HG03460 (cell line): ENCODE measurements at regions not wholly inside any gene's neighbourhood (a gene's known extent, or its start where the extent isn't known, plus 50 kb on each side); places are given as distances from the start of the nearest gene placed in this dataset.
"Not testable (repeated sequence)": the region's sequence is repeated elsewhere in the genome, so short reads cannot be mapped to it uniquely, and the experiment has no call there.

Experiments
- ATAC-seq: cut with Tn5 transposase; IDR thresholded peaks from one replicate; pipeline ENCODE4 v1.9.1; 2021; ENCODE audit not compliant: unreplicated experiment

DNA sequence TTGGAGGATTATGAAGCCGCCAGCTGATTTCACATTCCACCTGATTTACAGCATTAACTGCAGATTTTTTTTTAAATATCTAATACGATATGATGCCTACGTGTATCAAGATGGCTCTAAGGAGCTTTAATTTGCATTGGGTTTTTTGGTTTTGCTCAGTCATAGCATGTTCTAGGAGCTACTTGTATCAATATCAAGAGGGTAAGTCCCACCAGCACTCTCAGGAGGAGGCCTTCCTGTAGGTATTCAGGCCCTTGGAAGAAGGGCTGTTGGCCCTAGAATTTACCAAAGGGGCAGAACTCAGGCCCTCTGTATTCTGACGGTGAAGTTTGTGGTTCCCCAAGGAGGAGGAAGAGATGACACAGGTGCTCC lies 97.2 kb upstream of the IPO5 start:
- no peak for ATAC-seq

DNA sequence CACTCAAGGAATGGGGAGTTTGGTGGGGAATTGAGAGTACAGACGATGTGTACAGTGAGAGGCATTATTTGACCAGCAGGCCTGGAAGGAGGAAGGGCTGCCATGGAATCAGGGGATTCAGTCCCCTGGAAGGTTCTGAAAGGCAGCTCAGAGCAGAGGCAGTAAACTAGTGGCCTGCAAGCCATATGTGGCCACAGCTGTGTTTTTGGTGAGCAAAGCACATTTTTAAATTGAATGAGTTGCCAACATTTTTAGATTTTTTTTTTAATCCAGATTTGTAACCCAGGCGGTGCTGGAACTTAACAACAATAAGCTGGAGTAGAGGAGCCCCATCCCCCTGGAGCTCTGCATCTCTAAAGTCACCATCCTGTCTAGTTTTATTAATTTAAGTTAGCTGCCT lies 95.3 kb upstream of the IPO5 start:
- ATAC-seq = no peak

DNA sequence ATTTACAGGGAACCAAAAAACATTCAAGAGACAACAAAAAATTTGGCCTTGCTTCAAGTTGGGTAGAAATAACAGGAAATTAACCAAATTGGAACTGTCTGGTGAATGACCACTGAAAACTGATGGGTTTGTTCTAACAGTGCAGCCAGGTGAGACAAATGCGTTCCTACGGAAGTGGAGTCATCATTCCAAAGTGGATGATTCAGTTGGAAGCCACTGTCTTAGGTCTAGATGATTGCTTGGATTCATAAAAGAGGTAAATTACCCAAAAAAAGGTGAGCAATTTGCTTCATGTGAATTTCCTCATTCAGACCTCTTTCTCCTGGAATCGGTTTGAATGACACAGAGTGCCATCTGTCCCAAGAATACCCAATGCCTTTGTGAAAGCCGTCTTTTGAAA lies 87.1 kb upstream of the IPO5 start:
- ATAC-seq = no peak

DNA sequence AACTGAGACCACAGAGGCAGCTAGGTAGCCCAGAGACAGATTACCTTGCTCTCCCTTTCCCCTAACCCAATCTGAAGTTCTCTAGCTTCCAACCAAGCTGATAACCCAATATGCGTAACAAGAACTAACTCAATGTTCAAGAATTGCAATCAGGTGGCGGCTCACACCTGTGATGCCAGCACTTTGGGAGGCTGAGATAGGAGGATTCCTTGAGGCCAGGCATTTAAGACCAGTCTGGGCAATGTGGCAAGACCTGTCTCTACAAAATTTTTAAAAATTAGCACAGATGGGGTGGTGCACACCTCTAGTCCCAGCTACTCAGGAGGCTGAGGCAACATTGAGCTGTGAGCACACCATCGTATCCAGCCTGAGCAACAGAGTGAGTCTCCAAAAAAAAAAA lies 86.7 kb upstream of the IPO5 start:
- no peak for ATAC-seq

DNA sequence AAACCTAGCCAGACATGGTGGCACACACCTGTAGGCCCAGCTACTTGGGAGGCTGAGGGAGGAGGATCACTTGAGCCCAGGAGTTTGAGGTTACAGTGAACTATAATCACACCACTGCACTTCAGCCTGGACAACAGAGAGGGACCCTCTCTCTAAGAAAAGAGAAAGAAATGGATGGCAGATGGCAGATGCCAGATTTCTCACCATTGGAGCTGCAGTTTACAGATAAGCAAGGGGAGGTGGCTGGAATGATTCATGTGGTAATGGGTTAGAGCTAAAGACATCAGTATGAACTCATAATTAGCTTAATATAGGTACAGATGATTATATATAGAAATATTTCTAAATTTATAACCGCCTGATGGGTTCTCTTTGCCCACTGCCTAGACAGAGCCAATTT lies 80.1 kb upstream of the IPO5 start:
- no peak for ATAC-seq

DNA sequence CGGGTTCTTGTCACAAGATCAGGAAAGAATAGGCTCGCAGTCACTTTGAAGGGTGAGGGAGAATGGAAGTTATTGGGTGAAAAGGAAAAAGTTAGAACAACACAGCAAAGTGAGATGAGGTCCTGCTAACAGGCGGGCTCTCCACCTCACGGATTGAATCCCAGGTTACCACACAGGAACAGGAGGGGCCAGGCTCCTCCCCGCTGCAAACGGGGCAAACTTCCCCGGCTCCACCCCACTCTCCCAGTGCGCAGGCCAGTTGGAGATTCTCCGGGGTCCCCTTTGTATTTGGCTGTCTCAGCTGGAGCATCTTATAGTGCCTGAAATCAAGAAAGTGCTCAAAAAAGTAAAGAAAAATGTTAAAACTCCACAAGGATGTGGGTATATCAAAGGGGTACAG lies 78.3 kb upstream of the IPO5 start:
- no peak for ATAC-seq

DNA sequence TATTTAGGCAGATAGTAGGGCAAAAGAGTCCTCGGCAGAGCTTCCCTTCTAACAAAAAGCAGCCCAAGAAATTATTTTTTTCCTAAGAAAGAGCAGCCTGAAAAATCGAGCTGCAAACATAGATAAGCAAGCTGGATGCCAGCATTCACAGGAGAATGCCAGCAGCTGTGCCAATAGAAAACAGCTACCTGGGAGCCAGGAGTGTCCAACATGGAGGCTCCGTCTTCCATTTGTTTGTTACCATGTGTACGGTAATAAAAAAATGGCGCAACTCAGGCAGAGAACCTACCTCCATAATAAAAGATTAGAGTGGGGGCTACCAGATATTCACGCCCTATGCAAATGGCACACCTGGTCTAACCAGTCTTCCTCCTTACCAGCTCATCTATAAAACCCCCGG lies 77.6 kb upstream of the IPO5 start:
- ATAC-seq = no peak

DNA sequence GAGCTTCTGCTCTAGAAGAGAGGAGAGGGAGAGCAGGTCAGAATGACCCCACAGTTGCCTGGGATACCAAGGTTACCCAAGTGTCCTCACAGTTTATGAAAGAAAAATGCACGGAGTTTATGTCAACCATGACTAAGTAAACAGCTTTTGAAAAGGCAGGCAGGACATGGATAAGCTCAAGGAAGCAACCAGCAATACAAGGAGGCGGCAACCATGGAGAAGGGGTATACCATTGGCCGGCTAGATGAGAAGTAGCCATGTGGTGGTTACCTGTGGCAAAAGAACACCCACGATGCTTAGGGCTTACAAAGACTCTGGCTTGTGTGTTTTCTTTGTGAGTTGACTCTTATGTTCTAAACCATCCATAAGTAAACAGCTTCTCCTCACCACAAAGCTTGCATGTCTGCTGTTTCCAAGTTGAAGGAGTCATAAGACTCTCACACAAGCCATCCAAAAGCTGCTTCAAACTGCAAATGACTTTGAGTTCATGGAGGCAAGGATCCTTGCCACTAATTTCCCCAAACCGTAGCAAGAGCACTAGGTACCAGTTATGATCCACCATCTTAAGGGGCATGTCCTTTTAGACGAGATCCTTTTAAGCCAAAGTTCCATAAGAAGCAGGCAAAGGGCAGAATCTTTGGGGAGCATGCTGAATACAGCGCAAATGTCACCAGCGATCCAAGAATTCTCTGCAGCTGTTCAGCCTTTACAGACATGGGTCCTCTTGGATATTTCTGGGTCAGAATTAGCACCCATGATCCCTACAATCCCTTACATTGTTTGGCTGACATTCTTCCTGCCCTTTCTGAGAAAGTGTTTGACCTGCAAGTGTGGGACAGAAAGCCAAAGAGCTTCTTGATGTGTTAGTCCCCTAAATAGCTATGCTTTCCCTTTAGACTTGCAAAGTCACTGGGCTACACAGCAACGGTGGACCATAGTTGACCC lies 74.8 kb upstream of the IPO5 start:
- ATAC-seq = no peak

DNA sequence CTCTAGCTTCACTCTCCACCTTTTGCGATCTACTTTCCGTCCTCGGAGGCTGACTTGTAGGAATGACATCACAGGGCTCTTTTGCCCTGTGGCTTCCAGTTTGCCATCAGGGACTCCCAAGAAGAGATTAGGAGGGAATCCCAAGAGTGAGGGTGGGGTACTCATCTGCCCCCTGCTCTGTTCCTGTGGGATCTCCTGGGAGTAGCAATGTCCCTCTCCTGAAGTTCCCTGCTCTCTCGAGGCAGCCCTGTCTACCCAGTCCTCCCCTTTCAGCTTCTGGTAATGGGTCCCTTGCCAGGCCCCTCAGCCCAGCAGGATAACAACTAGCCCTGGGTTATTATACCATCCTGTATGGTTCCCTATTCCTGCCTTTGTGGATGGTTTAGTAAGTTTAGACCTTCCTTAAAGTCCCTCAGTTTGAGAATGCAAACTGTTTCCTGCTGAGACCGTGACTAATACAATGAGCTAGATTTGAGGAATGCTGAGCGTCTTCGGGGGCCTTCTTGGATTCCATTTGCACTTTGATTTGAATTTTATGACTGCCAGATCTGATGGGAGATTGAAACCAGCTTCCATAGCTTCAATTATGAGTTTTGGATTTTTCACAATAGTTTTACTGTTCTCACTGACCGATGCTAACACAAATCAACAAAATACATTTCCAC lies 73.7 kb upstream of the IPO5 start:
- no peak for ATAC-seq

DNA sequence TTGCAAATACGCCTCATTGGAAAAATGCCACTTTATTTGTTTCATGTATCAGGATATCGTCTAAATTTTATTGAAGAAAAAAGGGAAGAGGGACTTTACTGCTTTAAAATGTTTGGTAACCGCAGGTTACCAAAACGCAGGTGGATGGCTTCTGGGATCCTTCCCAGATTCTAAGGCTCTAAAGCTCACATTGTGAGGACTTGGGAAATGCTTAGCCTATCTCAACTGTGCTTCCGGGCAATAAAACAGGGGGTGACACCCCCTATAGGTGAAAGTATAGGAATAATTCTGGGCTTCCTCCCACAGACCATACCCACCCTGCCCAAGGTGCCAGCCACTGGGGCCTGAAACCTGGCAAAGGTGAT lies 73.2 kb upstream of the IPO5 start:
- ATAC-seq = no peak

DNA sequence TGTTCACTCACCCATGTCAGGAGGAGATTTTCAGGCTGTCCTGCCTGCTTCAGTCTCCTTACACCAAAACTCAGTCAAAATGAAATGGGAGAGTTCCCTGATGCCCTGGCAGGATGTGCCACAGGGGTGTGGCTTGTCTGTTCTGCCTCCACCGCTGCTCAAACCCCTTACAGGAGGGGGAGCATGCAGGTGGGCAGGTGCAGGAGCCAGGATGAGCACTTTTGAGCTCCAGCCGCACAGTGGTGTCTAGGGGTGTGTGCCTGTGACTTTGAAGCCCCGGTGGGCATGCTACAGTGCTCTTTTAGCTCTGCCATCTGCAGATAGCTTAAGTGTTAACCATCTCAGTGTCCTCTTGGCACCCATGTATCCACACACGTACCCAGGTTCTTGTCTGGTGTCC lies 71.9 kb upstream of the IPO5 start:
- ATAC-seq = no peak

DNA sequence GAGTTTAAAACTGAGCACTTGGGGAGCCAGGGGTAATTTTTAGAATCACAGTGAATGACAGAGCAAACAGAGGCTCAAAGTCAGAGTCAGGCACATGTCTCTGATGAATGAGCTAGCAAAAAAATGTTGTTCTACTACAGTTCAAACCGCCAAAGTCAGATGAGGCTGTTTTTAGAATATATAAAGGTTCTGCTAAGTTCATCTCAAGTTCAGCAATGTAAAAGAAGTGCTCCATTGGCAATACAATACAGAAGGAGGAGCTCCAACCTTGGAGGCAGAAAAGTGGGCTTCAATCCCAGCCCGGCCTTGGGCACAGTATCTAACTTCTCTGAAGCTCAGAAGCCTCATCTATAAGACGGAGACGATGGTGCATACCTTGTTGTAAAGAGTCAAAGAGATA lies 70.1 kb upstream of the IPO5 start:
- no peak for ATAC-seq

DNA sequence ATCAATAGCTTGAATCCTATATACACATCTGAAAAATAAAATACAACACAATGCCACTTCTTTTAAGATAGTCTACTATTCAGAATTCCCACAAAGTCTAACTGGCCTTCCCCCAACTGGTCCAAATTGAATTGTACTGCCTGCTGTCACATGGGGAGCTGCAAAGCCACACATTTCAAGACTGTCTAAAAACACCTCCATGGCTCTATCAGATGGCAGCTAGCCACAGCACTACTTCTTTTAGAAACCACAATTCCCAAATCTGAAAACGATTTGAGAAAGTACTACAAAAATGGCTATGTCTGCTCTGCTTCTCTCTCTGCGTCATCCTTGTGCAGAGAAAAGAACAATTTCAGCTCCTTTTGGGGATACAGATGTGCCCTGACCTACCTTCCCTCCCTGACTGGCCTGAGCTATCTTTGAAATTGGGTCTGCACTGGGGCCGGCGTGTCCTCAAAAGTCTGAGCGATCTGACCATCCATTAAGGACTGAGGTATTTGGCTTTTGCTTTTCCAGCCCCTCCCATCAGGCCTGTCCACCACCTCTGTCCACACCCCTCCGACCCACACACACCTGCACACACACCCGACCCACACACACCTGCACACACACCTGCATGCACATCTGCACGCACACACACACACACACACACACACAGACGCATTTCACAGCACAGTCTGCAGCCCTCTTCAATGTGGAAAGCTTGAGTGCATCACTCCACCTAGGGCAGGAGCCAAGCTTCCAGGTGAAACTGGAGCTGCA lies 68.6 kb upstream of the IPO5 start:
- no peak for ATAC-seq

DNA sequence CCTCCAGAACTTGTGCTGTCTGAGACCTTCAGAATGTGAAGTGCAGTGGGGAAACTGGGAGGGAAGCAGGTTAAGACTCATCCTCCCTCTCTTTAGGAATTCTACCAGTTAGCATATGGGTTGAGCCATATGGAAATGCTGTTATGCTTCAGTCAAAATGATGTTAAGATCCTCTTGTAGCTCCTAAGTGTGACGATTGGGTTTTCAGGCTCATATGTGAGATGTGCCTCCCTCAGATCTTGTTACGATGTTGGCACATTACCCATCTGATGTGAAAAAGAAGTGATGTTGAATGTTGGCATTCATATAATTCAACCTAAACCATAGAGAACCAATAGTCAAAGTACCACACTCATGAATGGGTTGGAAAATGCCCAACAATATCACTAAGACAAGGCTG lies 67.8 kb upstream of the IPO5 start:
- no peak for ATAC-seq

DNA sequence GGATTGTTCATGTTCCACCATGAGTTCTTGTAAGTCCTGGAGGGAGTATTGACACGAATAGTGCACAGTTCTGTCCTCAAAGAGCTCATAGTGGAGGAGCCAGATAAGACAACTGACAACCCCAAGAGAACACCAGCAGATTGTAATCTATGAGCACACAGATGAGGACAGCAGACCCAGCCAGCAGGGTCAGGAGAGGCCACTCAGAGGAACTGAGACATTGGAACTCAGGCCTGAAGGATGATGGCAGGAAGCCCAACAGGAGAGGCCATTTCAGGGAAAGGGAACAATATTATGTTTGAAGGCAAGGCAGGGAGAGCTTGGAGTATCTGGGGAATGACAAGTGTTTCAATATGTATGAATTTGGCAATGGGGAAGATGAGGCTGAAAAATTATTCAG lies 63.7 kb upstream of the IPO5 start:
- ATAC-seq = no peak

DNA sequence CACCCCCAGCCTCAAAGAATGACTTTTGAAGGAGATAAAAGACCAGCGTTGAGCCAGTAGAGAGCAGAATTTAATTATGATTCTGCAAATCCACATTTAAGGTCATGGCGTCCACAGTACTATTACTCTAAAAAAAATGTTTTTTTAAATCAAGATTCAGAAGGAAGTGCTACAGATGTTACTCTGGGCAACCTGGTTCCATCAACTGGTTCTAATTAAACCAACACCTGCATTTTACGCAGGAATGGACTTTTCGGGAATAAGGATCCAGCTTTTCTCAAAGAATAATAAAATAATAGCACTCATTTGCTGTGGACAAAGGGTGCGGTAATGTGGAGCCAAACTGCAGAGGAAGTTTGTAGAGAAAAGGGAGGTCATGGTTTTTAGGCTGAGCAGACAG lies 62.9 kb upstream of the IPO5 start:
- ATAC-seq = no peak

DNA sequence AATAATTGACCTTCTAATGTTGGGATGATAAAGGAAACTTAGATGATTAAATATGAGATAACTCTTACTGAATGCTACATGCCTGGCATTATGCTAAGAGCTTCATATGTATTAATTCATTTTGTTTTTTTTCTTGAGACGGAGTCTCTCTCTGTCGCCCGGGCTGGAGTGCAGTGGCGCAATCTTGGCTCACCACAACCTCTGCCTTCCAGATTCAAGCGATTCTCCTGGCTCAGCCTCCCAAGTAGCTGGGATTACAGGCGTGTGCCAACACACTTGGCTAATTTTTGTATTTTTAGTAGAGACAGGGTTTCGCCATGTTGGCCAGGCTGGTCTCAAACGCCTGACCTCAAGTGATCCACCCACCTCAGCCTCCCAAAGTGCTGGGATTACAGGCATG lies 61.5 kb upstream of the IPO5 start:
- not testable (repeated sequence) for ATAC-seq

DNA sequence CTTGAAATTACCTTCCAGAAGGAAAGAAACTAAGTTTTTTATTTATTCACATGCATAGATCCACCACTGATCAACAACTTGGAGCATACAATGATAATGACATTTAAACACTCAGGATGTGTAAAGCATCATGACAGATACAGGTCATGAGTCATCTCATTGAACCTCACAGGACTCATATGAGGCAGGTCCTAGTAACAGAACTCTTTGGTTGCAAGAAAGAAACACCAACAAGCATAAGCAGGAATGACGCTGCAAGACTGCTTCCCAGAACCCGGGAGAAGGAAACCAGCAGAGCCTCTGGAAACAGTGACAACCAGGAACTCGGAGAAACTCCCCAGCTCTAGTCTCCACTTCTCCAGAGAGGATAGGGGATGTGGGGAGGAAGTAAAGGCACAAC lies 60.8 kb upstream of the IPO5 start:
- no peak for ATAC-seq

DNA sequence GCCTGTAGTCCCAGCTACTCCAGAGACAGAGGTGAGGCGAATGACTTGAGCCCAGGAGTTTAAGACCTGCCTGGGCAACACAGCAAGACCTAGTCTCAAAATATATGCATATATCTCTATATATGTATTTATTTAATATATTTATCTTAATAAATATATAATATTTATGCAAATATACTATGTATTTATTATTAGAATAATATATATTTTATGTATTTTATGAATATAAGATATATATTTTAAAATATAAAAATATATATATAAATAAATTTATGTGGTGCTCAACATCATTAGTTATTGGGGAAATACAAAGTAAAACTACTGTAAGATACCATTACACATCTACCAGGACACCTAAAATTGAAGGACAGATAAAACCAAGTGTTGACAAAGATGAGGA lies 58.1 kb upstream of the IPO5 start:
- ATAC-seq = no peak

DNA sequence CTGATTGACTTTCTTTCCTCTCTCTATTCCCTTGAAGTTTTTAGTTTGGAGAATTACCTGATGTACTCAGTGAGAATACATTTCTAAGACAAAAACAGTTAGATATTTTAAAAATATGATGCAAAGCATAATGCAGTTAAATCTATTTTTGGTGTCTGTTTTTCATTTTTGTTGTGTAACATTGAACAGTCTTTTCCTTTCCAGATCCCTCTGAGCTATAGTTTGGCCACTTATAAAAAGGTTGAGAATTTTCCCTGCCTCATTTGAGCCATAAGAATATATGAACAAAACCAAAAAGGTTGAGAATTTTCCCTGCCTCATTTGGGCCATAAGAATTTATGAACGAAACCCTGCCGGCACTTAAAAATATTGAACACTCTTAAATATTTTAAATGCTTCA lies 57.0 kb upstream of the IPO5 start:
- no peak for ATAC-seq

DNA sequence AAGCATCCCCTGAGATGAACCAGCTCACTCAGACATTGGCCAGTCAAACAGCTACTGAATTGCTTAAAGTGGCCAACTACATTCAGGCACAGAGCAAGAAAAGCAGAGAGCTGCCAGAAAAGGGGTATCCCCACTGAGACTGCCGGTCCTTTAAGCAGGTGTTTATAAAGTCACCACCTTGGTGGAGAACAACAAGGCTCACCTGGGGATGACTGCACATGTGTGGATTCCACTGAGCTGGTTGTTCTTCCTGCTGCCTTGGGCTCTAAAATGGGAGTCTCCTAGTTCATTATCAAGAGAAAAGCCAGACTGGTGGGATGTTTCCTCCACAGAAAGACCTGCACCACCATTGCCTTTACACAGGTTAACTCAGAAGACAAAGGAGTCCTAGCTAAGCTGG lies 51.8 kb upstream of the IPO5 start:
- no peak for ATAC-seq
